HG02588 (cell line): ENCODE measurements at regions not wholly inside any gene's neighbourhood (a gene's known extent, or its start where the extent isn't known, plus 50 kb on each side); places are given as distances from the start of the nearest gene placed in this dataset.

Source experiments
- ATAC-seq: cut with Tn5 transposase; IDR thresholded peaks from one replicate; pipeline ENCODE4 v1.9.1; 2021; ENCODE audit warnings: mild to moderate bottlenecking, moderate library complexity; ENCODE audit not compliant: unreplicated experiment

DNA sequence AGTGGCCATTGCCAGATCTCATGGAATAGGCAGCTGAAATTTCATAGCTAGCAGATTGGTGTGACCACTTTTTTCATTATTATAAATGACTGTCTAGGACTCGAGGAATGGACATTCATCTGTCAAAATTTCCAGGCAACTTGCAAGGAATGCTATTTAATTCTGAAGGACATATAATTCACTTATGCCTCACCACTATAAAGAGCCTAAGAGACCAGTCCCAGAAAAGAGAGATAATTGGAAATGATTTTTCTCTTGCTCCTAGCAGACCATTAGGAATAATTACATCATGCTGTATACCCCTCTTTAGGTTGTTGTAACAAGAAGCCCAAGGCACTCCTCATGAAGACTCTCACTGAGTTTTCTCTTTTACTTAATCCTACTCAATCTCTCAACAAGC is 557.4 kb upstream of the RAB6C start:
- ATAC-seq, result no peak

- ATAC-seq, result no peak
Measured at GRCh38 chr2:129428086-129428660, 551.3 kb upstream of the RAB6C start.

- no peak for ATAC-seq
Measured at GRCh38 chr2:129430911-129431310, 548.6 kb upstream of the RAB6C start.

DNA sequence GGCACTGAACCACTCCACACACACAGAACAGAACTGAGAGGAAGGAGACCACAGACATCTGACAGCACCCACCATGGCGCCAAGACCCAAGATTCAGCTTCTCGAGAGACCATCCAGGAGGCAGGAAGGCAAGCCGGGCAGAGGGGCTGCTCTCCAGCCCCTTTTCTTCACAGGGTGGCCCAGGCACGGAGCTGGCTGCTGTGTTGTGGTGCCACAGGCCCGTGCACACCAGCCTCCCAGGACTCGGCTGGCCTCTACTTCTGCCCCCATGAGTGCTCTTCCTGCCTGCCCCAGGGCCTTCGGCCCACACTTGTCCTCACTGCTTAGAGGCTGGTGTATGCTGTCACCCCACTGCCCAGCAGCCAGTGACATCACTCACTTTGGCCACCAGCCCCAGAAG is 547.6 kb upstream of the RAB6C start:
- no peak for ATAC-seq

DNA sequence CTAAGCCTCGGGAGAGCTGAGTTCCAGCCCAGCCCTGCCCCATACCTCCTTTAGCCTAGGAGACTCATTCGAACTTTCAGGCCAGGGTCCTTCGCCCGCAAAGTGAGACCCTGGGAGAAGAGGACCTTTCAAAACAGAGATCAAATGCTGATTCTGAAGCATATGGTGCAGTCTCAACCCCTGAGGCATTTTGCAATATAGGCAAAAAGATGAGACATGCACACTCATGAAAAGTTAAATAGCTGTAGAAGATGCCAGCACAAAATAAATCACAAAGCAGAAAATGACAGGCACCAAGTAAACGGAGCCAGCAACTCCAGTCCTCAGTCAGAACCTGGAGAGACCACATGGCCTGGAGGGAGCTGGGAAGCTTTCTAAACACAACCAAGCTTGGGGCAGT is 542.7 kb upstream of the RAB6C start:
- no peak for ATAC-seq

GRCh38 chr2:129437725-129438124 is 541.7 kb upstream of the RAB6C start:
- ATAC-seq, result no peak

- ATAC-seq, result no peak
Measured at GRCh38 chr2:129438501-129439057, 540.9 kb upstream of the RAB6C start.

DNA sequence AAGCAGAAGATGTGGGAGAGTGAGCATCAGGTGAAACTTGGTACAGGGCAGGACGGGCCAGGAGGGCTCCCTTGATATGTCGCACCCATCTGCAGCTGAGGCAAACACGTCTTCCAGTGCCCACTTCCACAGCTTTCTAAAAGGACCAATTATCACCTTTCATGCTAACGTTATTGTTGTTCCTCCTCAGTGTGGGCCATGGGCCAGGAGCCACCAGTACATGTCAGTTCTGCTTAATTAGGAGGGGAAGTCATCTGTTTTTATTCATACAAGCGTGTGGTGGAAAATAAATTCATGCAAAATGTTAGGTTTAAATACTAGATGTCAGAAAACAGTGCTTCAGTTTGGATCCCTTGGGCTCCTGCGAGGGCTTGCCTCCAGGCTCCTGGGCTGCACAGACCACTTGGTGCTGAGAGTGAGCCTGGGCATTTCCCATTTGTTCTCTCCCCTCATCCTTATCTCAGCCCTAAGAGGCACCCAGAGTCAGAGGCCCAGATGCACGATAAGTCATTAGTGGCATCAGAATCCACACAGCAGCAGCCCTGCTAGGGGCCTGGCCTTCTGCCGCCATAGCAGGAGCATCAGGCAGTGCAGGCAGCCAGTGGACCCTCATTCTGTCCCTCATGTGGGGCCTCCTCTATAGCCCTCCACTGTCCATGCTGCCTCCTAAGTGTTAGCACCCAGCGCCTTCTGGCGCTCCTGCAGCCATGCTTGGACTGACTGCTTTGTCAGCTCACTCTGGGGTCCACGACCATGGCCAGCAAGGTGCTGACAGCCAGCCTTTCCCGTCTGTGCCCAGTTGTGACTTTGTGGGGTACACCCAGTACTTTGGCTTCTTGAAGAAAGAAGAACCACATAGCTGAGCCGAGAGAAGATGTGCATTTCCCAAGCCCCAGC is 539.8 kb upstream of the RAB6C start:
- ATAC-seq, result no peak

GRCh38 chr2:129441610-129442009 is 537.9 kb upstream of the RAB6C start:
- ATAC-seq, result no peak

DNA sequence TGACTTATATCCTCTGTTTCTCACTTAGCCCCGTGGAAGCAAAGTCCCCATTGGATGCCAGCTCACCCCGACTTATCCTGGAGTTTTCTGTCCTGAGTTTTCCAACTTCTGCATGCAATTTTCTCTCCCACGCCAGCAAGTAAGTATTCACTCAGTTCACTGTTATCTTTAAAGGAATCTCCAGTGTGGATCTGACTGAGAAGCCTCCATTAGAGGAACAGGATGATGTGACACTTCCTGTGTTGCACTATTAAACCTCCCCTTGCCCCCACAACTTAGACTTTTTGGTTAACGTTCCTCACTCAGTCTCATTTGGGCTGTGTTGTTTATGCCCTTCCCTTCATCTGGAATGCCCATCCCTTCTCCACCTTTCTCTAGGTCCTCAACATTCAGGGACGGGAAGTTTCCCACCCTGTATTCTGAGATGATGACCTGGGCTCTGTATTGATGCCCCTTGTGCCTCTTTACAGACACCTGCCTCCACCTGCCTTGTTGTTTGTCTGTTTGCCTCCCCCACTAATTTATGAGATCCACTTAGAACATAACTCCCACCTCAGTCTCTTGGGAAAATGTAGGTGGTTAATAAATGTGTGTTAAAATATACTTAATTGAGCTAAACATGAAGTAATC is 536.1 kb upstream of the RAB6C start:
- no peak for ATAC-seq

GRCh38 chr2:129443865-129444739 is 535.4 kb upstream of the RAB6C start:
- no peak for ATAC-seq

GRCh38 chr2:129444751-129445150 is 534.7 kb upstream of the RAB6C start:
- ATAC-seq, result no peak

DNA sequence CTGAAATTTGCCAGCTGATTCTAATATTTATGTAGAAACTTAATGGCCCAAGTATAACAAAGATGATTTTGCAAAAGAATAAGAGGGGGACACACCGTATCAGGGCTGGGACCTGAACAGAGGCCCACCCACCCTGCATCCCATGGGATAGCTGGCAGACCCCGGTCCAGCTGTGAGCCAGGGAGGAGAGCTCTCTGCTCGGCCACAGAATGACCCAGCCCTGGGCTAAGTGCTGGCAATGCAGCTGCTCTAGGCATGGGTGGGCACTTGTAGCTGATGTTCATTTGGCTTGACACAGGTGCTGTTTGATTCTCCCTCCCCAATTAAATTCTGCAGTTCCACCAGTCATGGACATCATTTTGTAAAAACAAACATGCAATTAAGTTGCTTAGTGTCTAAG is 522.8 kb upstream of the RAB6C start:
- no peak for ATAC-seq

GRCh38 chr2:129457277-129457818 is 522.1 kb upstream of the RAB6C start:
- ATAC-seq, result no peak

GRCh38 chr2:129458006-129458405 is 521.5 kb upstream of the RAB6C start:
- no peak for ATAC-seq

GRCh38 chr2:129458436-129458835 is 521.0 kb upstream of the RAB6C start:
- ATAC-seq, result no peak

DNA sequence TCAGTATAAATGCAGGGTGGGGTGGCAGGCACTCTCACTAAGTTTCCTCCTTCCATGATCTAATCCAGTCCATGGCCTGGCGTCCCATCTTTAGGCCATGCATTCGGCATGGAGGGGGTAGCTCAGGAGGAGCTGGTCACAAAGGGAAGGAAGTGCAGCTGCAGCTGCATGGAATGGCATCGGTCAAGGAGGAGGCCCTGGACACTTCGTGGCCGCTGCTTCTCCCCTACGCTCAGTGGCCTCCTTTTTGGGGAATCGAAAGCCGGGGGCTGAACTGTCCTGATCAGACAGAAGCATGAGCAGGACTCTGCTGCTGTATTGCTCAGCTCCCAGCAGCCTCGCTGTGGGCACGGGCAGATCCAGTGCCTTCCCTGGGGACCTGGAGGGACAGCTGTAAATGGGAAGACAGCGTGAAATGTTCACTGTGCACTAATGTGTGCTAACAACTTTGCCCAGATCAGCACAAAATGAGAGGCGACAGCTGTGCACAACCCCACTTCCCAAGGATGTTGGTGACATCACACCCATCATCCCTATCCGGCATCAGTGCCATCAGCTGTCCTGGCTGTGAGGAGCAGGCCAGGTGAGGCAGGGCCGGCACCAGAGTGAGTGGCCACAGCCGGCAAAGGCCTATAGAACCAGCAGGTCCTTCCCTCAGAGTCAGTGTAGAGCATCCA is 520.1 kb upstream of the RAB6C start:
- no peak for ATAC-seq

- ATAC-seq, result no peak
Measured at GRCh38 chr2:129459881-129460280, 519.6 kb upstream of the RAB6C start.

- ATAC-seq, result no peak
Measured at GRCh38 chr2:129460299-129461198, 518.9 kb upstream of the RAB6C start.
